GM21619 (cell line): ENCODE measurements at regions not wholly inside any gene's neighbourhood (a gene's known extent, or its start where the extent isn't known, plus 50 kb on each side); places are given as distances from the start of the nearest gene placed in this dataset.
"Not testable (repeated sequence)": the region's sequence is repeated elsewhere in the genome, so short reads cannot be mapped to it uniquely, and the experiment has no call there.

Source experiments
- ATAC-seq: cut with Tn5 transposase; IDR thresholded peaks from one replicate; pipeline ENCODE4 v1.9.1; 2021; ENCODE audit not compliant: unreplicated experiment

- no peak for ATAC-seq
Measured at GRCh38 chr6:40848868-40849514, 190.0 kb downstream of the UNC5CL start.

- no peak for ATAC-seq
Measured at GRCh38 chr6:40848038-40848437, 191.0 kb downstream of the UNC5CL start.

DNA sequence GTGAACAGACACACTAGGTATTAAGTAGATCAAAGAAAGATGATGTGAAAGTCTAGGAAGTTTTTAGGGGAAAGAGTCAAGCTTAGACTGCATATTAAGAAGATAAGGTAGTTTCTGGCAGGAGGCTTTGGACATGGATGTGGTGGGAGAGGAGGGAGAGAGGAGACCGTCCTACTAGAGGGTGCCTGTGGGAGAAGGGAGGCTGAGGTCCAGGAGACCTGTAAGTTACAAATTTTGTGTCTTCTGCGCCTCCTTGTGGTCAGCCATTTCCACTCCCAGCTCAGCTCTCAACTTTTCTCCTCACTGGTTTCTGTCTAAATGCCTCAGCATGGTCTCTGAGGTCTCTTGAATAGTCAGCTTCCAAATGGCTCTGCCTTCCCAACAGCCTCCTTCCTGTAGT lies 193.5 kb downstream of the UNC5CL start:
- no peak for ATAC-seq

GRCh38 chr6:40844246-40844645 lies 194.8 kb downstream of the UNC5CL start:
- no peak for ATAC-seq

DNA sequence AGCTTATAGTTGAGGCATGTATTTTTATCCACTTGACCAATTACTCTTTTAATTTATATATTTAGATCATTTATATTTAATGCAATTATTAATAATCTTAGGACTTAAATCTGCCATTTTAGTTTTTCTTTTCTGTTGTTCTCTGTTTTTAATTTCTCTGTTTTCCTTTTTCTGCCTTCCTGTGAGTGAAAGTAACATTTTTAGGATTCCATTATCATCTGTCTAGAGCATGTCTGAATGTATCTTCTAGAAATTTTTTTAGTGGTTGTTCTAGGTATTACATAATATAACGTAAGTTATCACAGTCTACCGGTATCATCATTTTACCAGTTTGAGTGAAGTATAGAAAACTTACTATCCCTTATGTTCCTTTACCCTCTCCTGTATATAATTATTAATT lies 197.3 kb downstream of the UNC5CL start:
- no peak for ATAC-seq

GRCh38 chr6:40832691-40833090 lies 206.3 kb downstream of the UNC5CL start:
- no peak for ATAC-seq

- no peak for ATAC-seq
Measured at GRCh38 chr6:40831381-40831780, 207.6 kb downstream of the UNC5CL start.

GRCh38 chr6:40825102-40825501 lies 213.9 kb downstream of the UNC5CL start:
- no peak for ATAC-seq

DNA sequence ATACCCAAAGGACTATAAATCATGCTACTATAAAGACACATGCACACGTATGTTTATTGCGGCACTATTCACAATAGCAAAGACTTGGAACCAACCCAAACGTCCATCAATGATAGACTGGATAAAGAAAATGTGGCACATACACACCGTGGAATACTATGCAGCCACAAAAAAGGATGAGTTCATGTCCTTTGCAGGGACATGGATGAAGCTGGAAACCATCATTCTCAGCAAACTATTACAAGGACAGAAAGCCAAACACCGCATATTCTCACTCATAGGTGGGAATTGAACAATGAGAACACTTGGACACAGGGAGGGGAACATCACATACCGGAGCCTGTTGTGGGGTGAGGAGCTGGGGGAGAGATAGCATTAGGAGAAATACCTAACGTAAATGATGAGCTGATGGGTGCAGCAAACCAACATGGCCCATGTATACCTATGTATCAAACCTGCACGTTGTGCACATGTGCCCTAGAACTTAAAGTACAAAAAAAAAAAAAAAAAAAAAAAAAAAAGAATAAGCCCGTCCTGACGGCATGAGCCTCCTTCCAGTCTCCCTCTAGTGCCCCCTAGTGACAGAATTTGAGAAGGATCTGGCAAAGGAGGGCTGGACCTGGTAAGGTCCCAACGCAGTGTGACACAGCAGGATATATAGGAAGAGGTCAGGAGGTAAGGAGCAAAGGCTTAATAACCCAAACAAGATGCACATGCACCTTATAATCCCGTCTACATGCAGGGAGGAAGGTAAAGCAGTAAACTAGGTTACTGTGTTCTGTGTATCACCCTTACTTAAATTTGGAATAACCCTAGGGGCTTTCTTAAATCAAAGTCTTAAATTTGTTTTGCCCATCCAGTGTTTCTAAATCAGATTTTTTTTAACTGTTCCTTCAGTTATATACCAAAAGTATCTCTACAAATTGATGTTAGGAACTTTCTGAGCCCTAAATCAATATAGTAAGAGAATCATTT lies 214.8 kb downstream of the UNC5CL start:
- not testable (repeated sequence) for ATAC-seq

GRCh38 chr6:40822619-40823018 lies 216.4 kb downstream of the UNC5CL start:
- no peak for ATAC-seq

DNA sequence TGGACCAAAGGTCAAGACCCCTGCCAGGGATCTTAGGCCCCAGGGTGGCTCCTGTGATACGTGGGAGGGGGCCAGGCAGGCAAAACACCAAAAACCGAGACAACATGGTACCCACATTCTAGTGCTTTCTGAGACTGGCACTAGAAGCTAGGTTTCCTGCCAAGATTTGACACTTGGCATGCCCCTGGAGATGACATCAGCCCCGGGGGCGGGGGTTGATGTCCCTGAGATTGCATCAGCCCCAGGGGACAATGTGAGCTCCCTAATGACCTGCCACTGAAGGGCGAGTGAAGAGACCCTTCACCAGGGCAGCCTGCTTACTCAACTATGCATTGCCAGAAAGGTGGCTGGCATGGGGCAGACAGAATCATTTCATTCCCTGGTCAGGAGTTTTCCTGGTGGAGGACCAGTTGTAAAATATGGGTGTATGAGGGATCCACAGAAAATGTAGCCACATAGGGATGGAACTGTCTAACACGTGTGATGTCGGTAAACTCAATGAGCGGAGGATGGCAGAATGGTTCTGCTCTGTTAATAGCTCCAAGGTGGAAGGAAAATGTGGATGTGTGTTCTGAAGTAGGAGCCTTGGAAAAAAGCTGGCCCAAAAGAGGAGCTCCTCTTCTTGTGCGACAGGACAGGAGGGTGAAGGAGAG lies 219.7 kb downstream of the UNC5CL start:
- ATAC-seq: no peak

- ATAC-seq: no peak
Measured at GRCh38 chr6:40817369-40817768, 221.7 kb downstream of the UNC5CL start.

- ATAC-seq: no peak
Measured at GRCh38 chr6:40816601-40817000, 222.4 kb downstream of the UNC5CL start.

DNA sequence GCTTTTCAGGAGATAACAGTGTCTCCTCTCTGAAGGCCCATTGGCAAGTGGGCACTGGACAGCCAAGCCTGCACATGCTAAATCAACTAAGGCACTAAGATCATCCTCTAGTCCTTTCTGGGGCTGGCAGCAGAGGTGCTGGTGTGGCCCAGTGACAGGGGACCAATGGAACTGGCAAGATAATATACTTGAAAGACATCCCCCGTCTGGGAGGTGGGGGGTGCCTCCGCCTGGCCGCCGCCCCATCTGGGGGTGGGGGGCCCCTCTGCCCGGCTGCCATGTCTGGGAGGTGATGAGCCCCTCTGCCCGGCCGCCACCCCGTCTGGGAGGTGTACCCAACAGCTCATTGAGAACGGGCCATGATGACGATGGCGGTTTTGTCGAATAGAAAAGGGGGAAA lies 223.3 kb downstream of the UNC5CL start:
- no peak for ATAC-seq

GRCh38 chr6:40810171-40810570 lies 223.0 kb upstream of the LRFN2 start:
- ATAC-seq: no peak

- ATAC-seq: no peak
Measured at GRCh38 chr6:40809627-40810026, 222.5 kb upstream of the LRFN2 start.

GRCh38 chr6:40807484-40807883 lies 220.3 kb upstream of the LRFN2 start:
- ATAC-seq: no peak

- ATAC-seq: no peak
Measured at GRCh38 chr6:40806256-40806864, 219.2 kb upstream of the LRFN2 start.

- ATAC-seq: no peak
Measured at GRCh38 chr6:40805336-40805735, 218.2 kb upstream of the LRFN2 start.

DNA sequence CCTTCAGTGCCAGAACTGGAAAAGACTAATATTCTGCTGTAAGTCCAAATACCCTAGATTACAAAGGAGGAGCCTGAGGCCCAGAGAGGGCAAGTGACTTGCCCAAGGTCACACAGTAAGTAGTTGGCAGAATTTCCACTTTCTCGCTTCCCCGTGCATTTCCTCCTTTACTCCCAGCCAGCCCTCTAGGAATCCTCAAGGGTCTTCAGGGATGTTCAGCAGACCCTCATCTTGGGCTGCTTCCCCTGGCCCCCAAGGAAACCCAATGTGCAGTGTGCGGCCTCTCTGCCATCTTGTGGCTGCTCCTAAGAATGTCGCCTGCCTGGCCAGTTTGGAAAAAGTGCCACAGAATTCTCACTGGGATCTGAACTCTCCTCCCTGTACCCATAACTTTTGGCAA lies 217.7 kb upstream of the LRFN2 start:
- ATAC-seq: no peak
